ENCODE measurements at regions not wholly inside any gene's neighbourhood (a gene's known extent, or its start where the extent isn't known, plus 50 kb on each side); places are given as distances from the start of the nearest gene placed in this dataset.
A peak's percentile ranks its signal among the peaks of the same experiment; 100 is the strongest.
"Not testable (repeated sequence)": the region's sequence is repeated elsewhere in the genome, so short reads cannot be mapped to it uniquely, and the experiment has no call there.

DNA sequence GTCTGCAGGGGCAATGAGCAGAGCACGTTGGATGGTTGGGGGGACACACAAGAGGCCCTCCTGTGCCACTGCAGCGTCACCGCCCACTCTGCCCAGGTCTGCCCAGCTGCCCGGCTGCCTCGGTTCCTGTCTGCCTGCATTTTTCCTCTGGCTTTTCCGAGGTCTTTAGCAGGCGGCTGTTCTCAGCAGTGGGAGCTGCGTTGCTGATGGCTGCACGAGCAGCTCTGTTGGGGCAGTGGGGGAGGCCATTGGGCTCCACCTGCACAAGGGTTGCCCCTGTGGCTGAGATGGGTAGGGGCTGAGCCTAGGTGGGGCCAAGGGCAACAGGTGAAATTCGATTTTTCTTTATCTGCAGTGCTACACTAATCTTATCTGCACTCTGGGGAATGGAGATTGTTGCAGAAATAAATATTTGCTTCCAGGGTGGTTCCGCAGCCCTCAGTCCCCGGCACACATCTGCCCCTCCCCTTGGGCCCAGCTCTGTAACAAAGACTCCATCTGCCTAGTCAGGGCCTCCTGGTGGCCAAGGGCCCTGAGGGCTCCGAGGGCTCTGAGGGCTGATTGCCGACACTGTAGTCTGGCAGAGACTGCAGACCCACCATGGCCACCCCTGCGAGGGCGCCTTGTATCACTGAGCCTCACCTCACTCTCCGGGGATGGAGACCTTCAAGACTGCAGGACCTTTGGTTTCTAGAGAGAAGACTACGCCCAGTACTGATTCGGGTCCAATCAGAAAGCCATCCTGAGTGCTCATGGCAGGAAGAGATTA is 141.7 kb upstream of the SHH start:
- DNase-seq: no peak

GRCh38 chr7:155953501-155953778 is 141.2 kb upstream of the SHH start:
- DNase-seq: no peak

- DNase-seq: peak; percentile 21
These were observed 139.4 kb upstream of the SHH start for GRCh38 chr7:155951554-155952158.

- DNase-seq: no peak
These were observed 138.8 kb upstream of the SHH start for GRCh38 chr7:155950898-155951553.

DNA sequence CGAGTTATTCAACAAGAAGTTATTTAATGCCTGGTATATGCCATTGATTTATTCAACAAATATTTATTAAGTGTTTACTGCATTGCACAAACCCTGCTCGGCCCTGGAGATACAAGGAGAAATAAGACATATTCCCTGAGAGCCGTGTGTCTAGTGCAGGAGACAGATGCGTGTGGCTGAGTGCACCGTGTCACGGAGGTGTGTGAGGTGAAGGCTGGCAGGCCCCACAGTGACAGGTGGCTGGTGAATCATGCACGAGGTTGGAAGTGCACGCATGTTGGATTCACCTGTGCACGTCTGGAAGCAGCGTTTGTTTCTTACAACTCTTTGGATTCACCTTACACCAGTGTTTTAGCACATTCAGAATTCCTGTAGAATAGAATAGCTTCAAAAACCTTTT is 136.6 kb upstream of the SHH start:
- DNase-seq: no peak

- no peak for DNase-seq
These were observed 136.2 kb upstream of the SHH start for GRCh38 chr7:155948423-155948822.

- no peak for DNase-seq
These were observed 134.8 kb upstream of the SHH start for GRCh38 chr7:155947051-155947450.

GRCh38 chr7:155945670-155946325 is 133.5 kb upstream of the SHH start:
- DNase-seq: no peak

DNA sequence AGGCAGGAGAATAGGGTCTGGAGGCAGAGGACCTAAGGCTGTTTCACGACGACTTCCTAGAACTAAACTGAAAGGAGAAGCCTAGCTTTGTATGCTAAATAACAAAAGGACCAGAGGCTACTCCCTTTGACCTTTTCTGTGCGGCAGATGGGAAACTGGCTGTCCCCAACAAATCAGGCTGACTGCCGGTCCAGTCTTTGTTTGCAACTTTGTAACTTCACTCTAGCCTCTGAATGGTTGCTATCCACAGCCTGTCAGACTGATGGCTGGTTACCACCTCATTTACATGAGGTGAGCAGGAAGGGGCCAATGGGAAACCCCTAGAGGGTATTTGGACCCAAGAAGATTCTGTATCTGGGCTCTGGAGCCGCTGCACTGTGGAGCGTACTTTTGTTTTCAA is 132.6 kb upstream of the SHH start:
- no peak for DNase-seq

- DNase-seq: no peak
These were observed 131.1 kb upstream of the SHH start for GRCh38 chr7:155943251-155943899.

DNA sequence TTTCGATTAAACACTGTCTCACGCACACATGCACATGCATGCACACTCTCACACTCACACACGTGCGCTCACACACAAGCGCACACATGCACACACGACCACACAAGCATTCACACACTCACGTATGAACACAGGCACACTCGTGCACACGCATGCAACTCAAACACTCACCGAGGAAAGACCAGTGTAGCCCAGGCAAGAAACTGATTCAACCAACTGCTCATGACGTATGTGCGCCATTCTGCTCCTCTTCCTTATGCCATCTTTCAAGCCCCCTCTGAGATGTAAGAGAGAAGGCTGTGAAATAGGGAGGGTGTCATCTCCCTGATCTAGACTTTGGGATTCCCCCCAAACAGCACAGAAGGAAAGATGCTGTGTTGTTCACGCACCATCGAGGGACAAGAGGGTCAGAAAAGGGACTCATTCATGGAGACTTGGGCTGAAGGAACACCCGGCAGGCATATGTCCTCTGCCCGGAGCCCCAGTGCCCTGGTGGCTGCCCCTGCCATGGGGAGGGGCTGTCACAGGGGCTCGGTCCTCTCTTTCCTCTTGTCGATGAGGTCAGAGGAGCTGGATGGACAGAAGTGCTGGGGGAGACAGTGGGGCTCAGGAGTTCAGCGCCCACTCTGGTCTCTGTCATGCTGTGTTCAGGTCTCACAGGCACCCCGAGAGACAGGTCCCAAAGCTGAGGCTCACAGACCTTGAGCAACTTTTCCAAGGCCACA is 130.1 kb upstream of the SHH start:
- DNase-seq: no peak

DNA sequence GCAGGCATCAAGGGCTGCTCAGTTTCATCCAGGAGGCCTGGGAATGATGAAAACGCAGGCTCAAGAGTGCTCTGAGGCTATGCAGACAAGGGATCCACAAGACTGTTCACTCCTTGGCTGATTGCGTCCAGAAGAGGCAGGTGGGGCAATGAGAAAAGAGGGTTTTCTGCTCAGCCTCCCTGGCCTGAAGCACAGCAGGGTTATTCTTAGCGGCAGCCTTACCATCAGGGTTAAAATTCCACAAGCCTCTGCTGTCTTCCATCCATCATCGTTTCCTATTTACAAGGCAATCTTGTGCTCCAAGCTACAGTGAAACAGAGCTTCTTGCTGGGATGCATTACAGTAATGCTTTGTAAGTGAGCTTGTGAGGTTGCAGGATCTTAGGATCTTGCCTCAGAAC is 129.4 kb upstream of the SHH start:
- no peak for DNase-seq

DNA sequence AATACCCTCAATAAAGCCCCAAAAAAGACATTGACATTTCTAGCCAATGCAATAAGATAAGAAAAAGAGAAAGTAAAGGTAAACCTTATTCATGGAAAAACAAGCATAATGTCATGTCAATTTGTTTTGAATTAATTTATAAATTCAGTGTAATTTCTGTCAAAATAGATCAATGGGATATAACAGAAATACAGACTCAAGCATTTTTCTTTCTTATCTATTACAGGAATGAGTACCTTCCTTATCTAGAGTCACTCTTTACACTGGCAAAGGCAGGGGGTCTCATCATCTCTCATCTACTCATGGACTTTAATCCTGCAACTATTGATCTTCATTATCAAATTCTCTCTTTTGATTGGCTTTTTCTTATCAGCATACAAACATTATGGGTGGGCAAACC is 127.1 kb upstream of the SHH start:
- no peak for DNase-seq

- DNase-seq: no peak
These were observed 125.9 kb upstream of the SHH start for GRCh38 chr7:155938129-155938528.

- no peak for DNase-seq
These were observed 123.5 kb upstream of the SHH start for GRCh38 chr7:155935726-155936125.

DNA sequence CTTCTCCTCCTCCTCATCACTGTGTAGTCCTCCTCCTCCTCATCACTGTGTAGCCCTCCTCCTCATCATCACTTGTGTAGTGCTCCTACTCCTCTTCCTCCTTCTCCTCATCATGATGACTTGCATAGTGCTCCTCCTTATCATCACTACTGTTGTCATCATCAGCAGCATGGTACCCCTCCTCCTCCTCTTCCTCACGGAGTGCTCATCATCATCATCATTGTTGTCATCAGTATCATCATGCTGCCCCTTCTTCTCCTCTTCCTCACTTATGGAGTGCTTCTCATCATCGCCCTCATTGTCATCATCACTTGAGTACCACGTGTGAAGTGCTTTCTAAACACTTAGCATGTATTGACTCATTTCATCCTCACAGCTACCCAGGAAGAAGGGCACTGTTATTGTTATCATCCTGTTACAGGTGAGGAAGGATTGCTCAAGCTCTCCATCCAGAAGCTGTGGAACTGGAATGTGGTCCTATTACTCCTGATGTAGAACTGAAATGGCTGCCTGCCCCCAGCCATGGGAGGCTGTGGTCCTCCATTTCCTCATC is 122.8 kb upstream of the SHH start:
- DNase-seq: no peak

DNA sequence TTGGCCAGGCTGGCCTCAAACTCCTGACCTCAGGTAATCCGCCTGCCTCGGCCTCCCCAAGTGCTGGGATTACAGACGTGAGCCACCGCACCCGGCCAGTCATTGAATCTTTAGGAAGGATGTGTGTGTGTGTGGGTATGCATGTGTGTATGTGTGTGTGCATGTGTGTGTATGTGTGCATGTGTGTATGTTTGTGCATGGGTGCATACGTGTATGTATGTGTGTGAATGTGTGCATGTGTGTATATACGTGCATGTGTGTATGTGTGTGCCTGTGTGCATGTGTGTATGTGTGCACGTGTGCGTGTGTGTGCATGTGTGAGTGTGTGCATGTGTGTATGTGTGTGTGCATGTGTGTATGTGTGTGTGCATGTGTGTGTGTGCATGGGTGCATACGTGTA is 120.1 kb upstream of the SHH start:
- DNase-seq: not testable (repeated sequence)

- DNase-seq: no peak
These were observed 119.3 kb upstream of the SHH start for GRCh38 chr7:155931396-155932085.

- DNase-seq: no peak
These were observed 118.3 kb upstream of the SHH start for GRCh38 chr7:155930527-155930926.

- no peak for DNase-seq
These were observed 117.8 kb upstream of the SHH start for GRCh38 chr7:155930061-155930460.

DNA sequence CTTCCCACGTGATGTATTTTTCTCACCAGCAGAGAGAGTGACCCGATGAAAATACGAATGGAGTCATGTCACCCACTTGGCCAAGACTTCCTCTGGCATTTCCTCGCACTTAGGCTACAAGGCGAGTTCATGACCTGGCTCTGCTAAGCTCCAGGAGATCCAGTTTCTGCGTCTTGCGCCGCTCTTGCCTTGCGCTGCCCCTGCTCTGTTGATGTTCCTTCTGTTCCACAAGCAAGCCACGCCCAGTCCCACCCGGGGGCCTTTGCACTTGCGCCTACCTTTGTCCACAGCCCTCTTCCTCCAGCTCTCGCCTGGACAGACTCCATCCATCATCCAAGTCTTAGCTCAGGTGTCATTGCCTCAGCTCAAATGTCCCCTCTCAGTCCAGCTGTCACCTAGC is 116.3 kb upstream of the SHH start:
- no peak for DNase-seq

DNA sequence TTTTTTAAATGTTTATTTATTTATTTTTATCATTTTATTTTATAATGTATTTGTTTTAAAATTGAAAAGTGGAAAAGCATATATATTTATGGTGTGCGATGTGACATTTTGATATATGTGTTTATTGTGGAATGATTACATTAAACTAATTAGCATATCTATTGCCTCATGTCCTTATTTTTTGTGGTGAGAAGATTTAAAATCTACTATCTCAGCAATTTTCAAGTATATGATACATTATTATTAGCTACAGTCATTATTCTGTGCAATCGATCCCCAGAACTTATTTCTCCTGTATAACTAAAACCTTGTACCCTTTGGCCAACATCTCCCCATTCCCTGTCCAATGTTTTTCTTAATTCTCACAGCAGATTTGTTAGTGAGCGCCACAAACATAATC is 115.6 kb upstream of the SHH start:
- no peak for DNase-seq

Measured in activated CD4-positive, alpha-beta T cell treated with anti-CD3 and anti-CD28 coated beads, Interleukin-10, Interleukin-2, amounts not matched to agents 100 ng/mL and 50 ng/mL, durations not matched to agents 16 hours and 8 hours (primary cell).